ENCODE measurements at regions not wholly inside any gene's neighbourhood (a gene's known extent, or its start where the extent isn't known, plus 50 kb on each side); places are given as distances from the start of the nearest gene placed in this dataset.
"Not testable (repeated sequence)": the region's sequence is repeated elsewhere in the genome, so short reads cannot be mapped to it uniquely, and the experiment has no call there.

- DNase-seq (ENCODE audit: low read depth) = no peak
Observed at GRCh38 chr1:55821234-55821633, 606.1 kb upstream of the USP24 start.

GRCh38 chr1:55820501-55820900 lies 605.3 kb upstream of the USP24 start:
- DNase-seq (ENCODE audit: low read depth) = no peak

GRCh38 chr1:55819011-55819410 lies 603.8 kb upstream of the USP24 start:
- no peak for DNase-seq (ENCODE audit: low read depth)

GRCh38 chr1:55816456-55817426 lies 601.6 kb upstream of the USP24 start:
- DNase-seq (ENCODE audit: low read depth) = no peak

- DNase-seq (ENCODE audit: low read depth) = no peak
Observed at GRCh38 chr1:55815745-55816455, 600.7 kb upstream of the USP24 start.

- no peak for DNase-seq (ENCODE audit: low read depth)
Observed at GRCh38 chr1:55814967-55815366, 599.8 kb upstream of the USP24 start.

GRCh38 chr1:55813618-55814017 lies 598.5 kb upstream of the USP24 start:
- no peak for DNase-seq (ENCODE audit: low read depth)

GRCh38 chr1:55812281-55812680 lies 597.1 kb upstream of the USP24 start:
- DNase-seq (ENCODE audit: low read depth) = no peak

GRCh38 chr1:55808263-55808662 lies 593.1 kb upstream of the USP24 start:
- no peak for DNase-seq (ENCODE audit: low read depth)

- DNase-seq (ENCODE audit: low read depth) = no peak
Observed at GRCh38 chr1:55803429-55803828, 588.3 kb upstream of the USP24 start.

GRCh38 chr1:55801481-55801880 lies 586.3 kb upstream of the USP24 start:
- DNase-seq (ENCODE audit: low read depth) = no peak

- no peak for DNase-seq (ENCODE audit: low read depth)
Observed at GRCh38 chr1:55800503-55800902, 585.3 kb upstream of the USP24 start.

- DNase-seq (ENCODE audit: low read depth) = no peak
Observed at GRCh38 chr1:55793856-55794255, 578.7 kb upstream of the USP24 start.

- DNase-seq (ENCODE audit: low read depth) = no peak
Observed at GRCh38 chr1:55792870-55793269, 577.7 kb upstream of the USP24 start.

GRCh38 chr1:55789466-55789865 lies 574.3 kb upstream of the USP24 start:
- no peak for DNase-seq (ENCODE audit: low read depth)

- no peak for DNase-seq (ENCODE audit: low read depth)
Observed at GRCh38 chr1:55786396-55786795, 571.2 kb upstream of the USP24 start.

GRCh38 chr1:55784941-55785450 lies 569.8 kb upstream of the USP24 start:
- DNase-seq (ENCODE audit: low read depth) = not testable (repeated sequence)

GRCh38 chr1:55781944-55782482 lies 566.8 kb upstream of the USP24 start:
- DNase-seq (ENCODE audit: low read depth) = no peak

GRCh38 chr1:55781003-55781402 lies 565.8 kb upstream of the USP24 start:
- DNase-seq (ENCODE audit: low read depth) = no peak

GRCh38 chr1:55777545-55777944 lies 562.4 kb upstream of the USP24 start:
- no peak for DNase-seq (ENCODE audit: low read depth)

GRCh38 chr1:55775007-55775406 lies 559.8 kb upstream of the USP24 start:
- no peak for DNase-seq (ENCODE audit: low read depth)

GRCh38 chr1:55774446-55774845 lies 559.3 kb upstream of the USP24 start:
- no peak for DNase-seq (ENCODE audit: low read depth)
